ENCODE measurements at regions not wholly inside any gene's neighbourhood (a gene's known extent, or its start where the extent isn't known, plus 50 kb on each side); places are given as distances from the start of the nearest gene placed in this dataset.
"Not testable (repeated sequence)": the region's sequence is repeated elsewhere in the genome, so short reads cannot be mapped to it uniquely, and the experiment has no call there.

DNA sequence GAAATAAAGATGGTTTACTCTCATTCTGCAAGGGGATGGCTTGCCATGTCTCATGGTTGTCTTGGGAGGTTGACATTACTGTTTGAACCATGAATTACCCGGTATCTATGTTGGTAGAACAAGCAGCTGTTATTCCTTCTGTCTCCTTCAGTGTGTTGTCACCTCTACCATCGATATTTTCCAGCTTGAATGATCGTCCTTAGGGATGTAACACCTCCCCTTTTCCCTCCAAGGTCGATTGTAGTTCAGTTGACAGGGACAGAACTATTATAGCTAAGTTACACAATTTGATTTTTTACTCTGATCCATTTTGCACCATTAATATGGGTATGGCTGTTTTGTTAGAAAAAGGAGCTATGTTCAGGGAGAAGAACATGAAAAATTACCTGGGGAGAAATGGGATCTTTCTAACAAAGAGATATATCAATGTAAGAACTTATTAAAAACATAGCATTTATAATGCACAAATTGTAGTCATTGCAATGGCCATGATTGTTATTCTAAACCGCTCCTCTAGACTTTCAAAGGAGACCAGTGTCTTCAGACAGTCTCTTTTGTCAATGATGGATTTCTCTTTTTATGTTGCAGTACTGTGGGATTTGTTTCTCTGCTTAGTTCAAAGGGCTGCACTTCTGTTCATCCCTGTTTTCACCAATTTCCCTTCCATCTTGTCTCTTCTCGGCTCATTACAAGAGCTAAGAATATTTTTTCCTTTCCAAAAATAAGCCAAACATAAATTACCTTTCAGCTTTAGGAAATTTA is 681.6 kb downstream of the PRIM2 start:
- H3K4me3 ChIP-seq (ENCODE audit: low read depth, low read length); DNase-seq (ENCODE audit: low read depth, low spot score); H3K27me3 ChIP-seq (ENCODE audit: control insufficient read depth, insufficient read depth, low read length); H3K9me3 ChIP-seq (ENCODE audit: control insufficient read depth, insufficient read depth, low read length); H3K27ac ChIP-seq (ENCODE audit: low read depth, low read length); CTCF ChIA-PET; POLR2A ChIA-PET: not testable (repeated sequence)

DNA sequence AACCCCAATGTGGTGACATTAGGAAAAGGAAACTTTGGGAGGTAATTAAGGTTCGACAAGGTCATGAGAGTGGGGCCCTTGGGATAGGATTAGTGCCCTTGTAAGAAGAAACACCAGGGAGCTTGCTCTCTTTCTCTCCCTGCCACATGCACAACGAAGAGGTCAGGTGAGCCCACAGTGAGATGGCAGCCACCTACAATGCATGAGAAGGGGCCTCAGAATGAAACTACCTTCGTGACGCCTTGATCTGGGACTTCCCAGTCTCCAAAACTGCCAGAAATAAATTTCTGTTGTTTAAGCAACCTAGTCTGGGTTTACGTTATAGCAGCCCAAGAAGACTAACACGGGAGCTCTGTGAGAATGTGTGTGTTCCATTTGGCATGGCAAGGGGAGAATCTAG is 682.8 kb downstream of the PRIM2 start:
- H3K27me3 ChIP-seq (ENCODE audit: control insufficient read depth, insufficient read depth, low read length); DNase-seq (ENCODE audit: low read depth, low spot score); CTCF ChIA-PET; H3K9me3 ChIP-seq (ENCODE audit: control insufficient read depth, insufficient read depth, low read length); H3K27ac ChIP-seq (ENCODE audit: low read depth, low read length); POLR2A ChIA-PET; H3K4me3 ChIP-seq (ENCODE audit: low read depth, low read length): not testable (repeated sequence)

DNA sequence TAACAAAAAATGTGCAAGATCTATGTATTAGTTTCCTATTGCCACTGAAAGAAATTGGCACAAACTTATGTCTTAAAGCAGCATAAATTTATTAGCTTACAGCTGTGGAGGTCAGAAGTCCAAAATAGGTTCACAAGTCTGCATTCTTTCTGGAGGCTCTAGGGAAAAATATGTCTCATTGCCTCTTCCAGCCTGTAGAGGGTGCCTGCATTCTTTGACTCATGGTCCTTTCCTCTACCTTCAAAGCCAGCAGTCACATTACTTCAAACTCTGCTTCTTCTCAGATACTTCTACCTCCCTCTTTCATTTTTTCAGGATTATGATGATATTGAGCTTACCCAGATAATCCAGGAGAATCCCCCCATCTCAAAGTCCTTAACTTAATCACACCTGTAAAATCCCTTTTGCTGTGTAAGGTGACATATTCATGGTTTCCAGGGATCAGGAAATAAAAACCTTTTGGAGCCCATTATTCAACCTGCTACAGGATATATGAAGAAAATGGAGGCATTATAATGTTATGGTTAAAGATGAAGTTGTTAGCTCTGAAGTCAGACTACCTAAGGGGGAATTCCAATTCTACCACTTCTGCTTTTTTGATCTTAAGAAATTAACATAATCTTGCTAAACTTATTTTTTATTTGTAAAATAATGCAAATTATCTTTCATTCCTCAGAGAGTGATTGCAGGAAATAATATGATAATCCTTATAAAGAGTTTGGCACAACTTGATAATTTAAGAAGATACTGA is 686.2 kb downstream of the PRIM2 start:
- H3K4me3 ChIP-seq (ENCODE audit: low read depth, low read length); DNase-seq (ENCODE audit: low read depth, low spot score); CTCF ChIA-PET; H3K27me3 ChIP-seq (ENCODE audit: control insufficient read depth, insufficient read depth, low read length); H3K27ac ChIP-seq (ENCODE audit: low read depth, low read length); POLR2A ChIA-PET; H3K9me3 ChIP-seq (ENCODE audit: control insufficient read depth, insufficient read depth, low read length): not testable (repeated sequence)
- TF ChIP-seq, protein P1, sequence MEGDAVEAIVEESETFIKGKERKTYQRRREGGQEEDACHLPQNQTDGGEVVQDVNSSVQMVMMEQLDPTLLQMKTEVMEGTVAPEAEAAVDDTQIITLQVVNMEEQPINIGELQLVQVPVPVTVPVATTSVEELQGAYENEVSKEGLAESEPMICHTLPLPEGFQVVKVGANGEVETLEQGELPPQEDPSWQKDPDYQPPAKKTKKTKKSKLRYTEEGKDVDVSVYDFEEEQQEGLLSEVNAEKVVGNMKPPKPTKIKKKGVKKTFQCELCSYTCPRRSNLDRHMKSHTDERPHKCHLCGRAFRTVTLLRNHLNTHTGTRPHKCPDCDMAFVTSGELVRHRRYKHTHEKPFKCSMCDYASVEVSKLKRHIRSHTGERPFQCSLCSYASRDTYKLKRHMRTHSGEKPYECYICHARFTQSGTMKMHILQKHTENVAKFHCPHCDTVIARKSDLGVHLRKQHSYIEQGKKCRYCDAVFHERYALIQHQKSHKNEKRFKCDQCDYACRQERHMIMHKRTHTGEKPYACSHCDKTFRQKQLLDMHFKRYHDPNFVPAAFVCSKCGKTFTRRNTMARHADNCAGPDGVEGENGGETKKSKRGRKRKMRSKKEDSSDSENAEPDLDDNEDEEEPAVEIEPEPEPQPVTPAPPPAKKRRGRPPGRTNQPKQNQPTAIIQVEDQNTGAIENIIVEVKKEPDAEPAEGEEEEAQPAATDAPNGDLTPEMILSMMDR (IDR thresholded peaks at IDR 0.05; ENCODE audit: low read depth, low read length): peak; percentile 28

DNA sequence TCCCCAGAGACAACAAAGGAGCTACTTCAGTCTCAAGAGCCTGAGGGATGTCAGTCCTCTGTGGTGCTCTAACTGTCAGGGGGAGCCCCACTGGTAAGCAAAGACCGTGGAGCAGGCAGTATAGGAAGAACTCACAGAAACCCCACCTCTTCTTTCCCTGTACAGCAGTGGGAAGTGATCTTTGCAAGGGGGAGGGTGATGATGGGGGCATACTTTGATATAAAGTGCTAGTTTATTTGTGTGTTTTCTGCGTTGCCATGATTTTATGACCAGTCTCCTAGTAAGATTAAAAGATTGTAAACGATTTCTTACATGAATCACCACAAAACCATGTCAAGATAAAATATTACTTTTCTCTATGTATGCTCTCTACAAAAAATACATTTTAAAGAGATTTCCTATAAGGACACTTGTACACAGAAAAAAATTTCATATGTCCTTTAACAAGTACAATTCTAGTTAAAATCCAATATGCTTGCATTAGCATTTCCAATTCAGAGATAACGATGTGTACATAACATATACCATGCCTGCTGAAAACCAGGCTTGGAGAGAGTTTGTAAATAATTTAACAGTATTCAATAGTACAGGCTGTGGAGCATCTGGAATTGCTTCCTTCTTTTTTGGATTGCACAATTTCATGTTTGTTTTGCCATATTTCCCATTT is 690.0 kb downstream of the PRIM2 start:
- DNase-seq (ENCODE audit: low read depth, low spot score); H3K27me3 ChIP-seq (ENCODE audit: control insufficient read depth, insufficient read depth, low read length); H3K9me3 ChIP-seq (ENCODE audit: control insufficient read depth, insufficient read depth, low read length); POLR2A ChIA-PET; CTCF ChIA-PET; H3K27ac ChIP-seq (ENCODE audit: low read depth, low read length); H3K4me3 ChIP-seq (ENCODE audit: low read depth, low read length): not testable (repeated sequence)

DNA sequence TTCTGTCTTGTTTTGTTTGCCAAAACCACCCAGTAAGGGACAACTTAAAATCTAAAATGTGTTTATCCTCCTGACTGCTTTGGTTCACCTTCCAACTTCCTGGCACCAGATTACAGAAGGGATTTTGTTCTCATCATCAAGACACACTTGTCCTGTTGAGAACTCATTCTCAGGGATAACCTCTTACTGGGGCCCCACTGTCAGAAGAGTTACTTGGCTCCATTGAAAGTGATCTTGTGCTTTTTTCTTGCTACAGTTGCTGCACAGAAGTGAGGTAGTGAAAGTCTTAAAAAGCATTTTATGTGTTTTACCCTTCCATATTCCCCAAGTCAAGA is 690.5 kb downstream of the PRIM2 start:
- H3K9me3 ChIP-seq (ENCODE audit: control insufficient read depth, insufficient read depth, low read length); CTCF ChIA-PET; POLR2A ChIA-PET; DNase-seq (ENCODE audit: low read depth, low spot score); H3K27me3 ChIP-seq (ENCODE audit: control insufficient read depth, insufficient read depth, low read length); H3K4me3 ChIP-seq (ENCODE audit: low read depth, low read length); H3K27ac ChIP-seq (ENCODE audit: low read depth, low read length): not testable (repeated sequence)

DNA sequence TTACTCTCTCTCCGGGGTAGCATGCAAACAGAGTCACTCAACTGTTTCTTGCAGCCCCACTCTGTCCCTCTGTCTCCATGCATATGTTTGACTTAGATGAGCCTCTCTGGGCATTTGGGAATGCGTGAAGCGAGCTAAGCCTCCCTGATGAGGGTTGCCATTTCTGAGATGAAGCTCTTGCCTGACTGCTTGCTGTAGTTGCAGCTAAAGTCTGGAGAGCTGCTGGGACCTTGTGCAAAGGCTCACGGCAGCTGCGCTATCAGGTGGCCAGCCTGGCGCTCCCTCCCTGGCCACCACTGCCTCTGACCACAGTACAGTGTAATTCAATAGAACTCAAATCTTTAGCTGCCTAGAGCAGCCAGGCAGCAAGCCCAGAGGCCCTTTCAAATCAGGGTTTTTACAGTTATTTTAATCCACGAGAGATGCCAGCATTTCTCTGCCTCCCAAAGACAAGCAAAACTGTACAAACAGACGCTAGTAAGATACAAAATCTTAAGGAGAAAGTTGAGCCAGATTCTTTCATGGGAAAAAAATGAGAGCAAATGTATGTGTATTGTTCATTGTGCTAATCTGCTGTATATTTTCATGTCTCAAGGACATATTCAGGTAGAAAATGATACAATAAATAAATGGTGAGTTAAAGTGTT is 694.6 kb downstream of the PRIM2 start:
- POLR2A ChIA-PET; CTCF ChIA-PET; H3K9me3 ChIP-seq (ENCODE audit: control insufficient read depth, insufficient read depth, low read length); H3K27ac ChIP-seq (ENCODE audit: low read depth, low read length); H3K4me3 ChIP-seq (ENCODE audit: low read depth, low read length); DNase-seq (ENCODE audit: low read depth, low spot score); H3K27me3 ChIP-seq (ENCODE audit: control insufficient read depth, insufficient read depth, low read length): not testable (repeated sequence)

DNA sequence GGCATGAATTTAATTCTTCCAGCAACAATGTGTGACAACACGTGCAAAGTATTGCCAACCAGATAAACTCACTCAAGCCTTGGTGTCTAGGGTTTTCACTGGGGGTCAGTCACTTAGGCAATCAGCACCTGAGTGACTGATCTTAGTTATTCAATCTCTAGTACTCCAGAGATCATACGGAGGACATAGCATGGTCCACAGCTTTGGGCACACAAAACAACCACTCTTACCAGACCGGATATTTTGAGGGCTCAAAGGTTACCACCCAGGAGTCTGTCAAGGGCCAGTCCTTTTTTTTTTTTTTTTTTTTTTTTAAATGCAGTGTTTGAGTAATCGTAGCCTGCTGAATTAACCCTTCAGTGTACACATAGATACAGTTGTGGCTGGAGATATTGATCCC is 699.2 kb downstream of the PRIM2 start:
- H3K9me3 ChIP-seq (ENCODE audit: control insufficient read depth, insufficient read depth, low read length); H3K27me3 ChIP-seq (ENCODE audit: control insufficient read depth, insufficient read depth, low read length); H3K27ac ChIP-seq (ENCODE audit: low read depth, low read length); POLR2A ChIA-PET; H3K4me3 ChIP-seq (ENCODE audit: low read depth, low read length); DNase-seq (ENCODE audit: low read depth, low spot score); CTCF ChIA-PET: not testable (repeated sequence)

DNA sequence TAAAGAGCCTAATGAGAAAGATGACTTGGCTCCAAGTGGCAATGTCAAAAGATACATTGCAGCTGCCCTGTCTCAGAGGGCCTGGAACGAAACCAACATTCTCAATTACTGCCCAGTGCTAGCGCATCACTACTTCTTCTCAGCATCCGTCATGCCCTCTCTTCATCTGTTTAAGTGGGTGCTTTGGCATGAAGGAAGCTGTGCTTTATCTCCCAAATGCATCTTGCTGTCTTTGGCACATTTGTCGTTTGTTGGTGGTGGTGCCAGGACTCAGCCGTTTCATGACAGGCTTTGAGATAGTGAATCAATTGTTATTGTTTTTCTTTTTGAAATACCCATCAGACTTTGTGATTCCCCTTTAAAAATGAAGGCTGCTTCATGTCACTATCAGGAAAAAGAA is 710.8 kb downstream of the PRIM2 start:
- CTCF ChIA-PET; H3K4me3 ChIP-seq (ENCODE audit: low read depth, low read length); H3K27ac ChIP-seq (ENCODE audit: low read depth, low read length); POLR2A ChIA-PET; DNase-seq (ENCODE audit: low read depth, low spot score); H3K27me3 ChIP-seq (ENCODE audit: control insufficient read depth, insufficient read depth, low read length); H3K9me3 ChIP-seq (ENCODE audit: control insufficient read depth, insufficient read depth, low read length): not testable (repeated sequence)

DNA sequence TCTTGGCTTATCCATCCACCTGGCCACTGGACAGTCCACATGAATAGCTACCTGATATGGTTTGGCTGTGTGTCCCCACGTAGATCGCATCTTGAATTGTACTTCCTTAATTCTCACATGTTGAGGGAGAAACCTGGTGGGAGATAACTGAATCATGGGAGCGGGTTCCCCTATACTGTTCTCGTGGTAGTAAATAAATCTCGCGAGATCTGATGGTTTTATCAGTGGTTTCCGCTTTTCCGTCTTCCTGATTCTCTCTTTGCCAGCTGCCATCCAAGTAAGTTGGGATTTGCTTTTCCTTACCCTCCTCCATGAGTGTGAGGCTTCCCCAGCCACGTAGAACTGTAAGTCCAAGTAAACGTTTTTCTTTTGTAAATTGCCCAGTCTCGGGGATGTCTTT is 720.8 kb downstream of the PRIM2 start:
- H3K9me3 ChIP-seq (ENCODE audit: control insufficient read depth, insufficient read depth, low read length); H3K27ac ChIP-seq (ENCODE audit: low read depth, low read length); H3K27me3 ChIP-seq (ENCODE audit: control insufficient read depth, insufficient read depth, low read length); CTCF ChIA-PET; H3K4me3 ChIP-seq (ENCODE audit: low read depth, low read length); DNase-seq (ENCODE audit: low read depth, low spot score); POLR2A ChIA-PET: not testable (repeated sequence)

DNA sequence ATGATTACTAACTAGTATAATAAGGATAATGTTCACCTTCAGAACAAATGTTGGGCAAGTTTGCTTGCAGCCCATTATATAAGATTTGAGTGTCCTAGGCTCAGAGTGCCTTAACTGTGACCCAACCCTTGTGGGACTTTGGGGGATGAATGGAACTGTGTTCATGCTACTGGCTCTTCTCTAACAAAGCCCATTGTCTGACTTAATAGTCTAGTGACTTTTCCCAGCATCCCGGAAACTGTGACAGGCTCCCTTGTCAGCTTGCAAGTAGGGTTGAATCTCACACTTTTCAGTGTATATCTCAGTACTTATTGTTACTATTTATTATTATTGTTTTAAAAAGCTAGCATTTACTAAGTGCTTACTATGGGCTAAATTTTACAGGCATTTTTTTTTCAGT is 729.2 kb downstream of the PRIM2 start:
- H3K4me3 ChIP-seq (ENCODE audit: low read depth, low read length); CTCF ChIA-PET: not testable (repeated sequence)

DNA sequence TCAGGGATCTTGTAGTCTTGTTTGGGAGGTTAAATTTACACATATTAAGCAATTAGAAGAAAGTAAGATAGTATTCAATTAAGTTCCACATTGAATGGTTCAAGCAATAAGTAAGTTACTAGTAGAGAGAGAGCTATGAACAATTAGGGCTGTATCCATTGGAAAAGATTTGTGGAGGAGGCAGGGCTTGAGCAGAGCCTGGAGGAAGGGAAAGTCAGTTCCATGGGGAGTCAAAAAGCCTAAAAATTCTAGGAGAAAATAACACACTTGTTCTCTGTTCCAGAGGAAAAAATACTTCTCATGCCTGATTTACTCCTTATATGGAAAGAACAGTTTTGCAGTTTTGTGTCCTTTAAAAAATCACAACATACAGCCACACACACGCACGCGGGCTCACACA is 730.0 kb downstream of the PRIM2 start:
- POLR2A ChIA-PET; H3K9me3 ChIP-seq (ENCODE audit: control insufficient read depth, insufficient read depth, low read length); H3K4me3 ChIP-seq (ENCODE audit: low read depth, low read length); H3K27me3 ChIP-seq (ENCODE audit: control insufficient read depth, insufficient read depth, low read length); CTCF ChIA-PET; DNase-seq (ENCODE audit: low read depth, low spot score); H3K27ac ChIP-seq (ENCODE audit: low read depth, low read length): not testable (repeated sequence)

More for the DNA sequence above, 729.2 kb downstream of the PRIM2 start:
- POLR2A ChIA-PET; H3K27me3 ChIP-seq (ENCODE audit: control insufficient read depth, insufficient read depth, low read length); DNase-seq (ENCODE audit: low read depth, low spot score); H3K27ac ChIP-seq (ENCODE audit: low read depth, low read length); H3K9me3 ChIP-seq (ENCODE audit: control insufficient read depth, insufficient read depth, low read length): not testable (repeated sequence)

Measured in AG04450 (cell line).